H9 (cell line): ENCODE measurements at regions not wholly inside any gene's neighbourhood (a gene's known extent, or its start where the extent isn't known, plus 50 kb on each side); places are given as distances from the start of the nearest gene placed in this dataset.
A peak's percentile ranks its signal among the peaks of the same experiment; 100 is the strongest.

Experiments used
- DNase-seq: peaks from one replicate; pipeline ENCODE4 v3.0.0-alpha.2; 2017
- H2AFZ ChIP-seq: one replicate; pipeline ENCODE4 v1.6.1; 2013; ENCODE audit warnings: mild to moderate bottlenecking, low read length, control low read depth, moderate library complexity
- H2AK5ac ChIP-seq: 2 replicates; pipeline ENCODE4 v1.6.1; 2013; ENCODE audit warnings: low read length, control low read depth, mixed read lengths; ENCODE audit not compliant: insufficient read length
- H2BK120ac ChIP-seq: one replicate; pipeline ENCODE4 v1.6.1; 2013; ENCODE audit warnings: low read depth, mild to moderate bottlenecking, low read length, control low read depth, inconsistent platforms; ENCODE audit not compliant: poor library complexity, severe bottlenecking
- H2BK12ac ChIP-seq: 2 replicates; pipeline ENCODE4 v1.6.1; 2013; ENCODE audit warnings: low read length, control low read depth, mixed read lengths, low read depth; ENCODE audit not compliant: insufficient read length
- H2BK15ac ChIP-seq: 2 replicates; pipeline ENCODE4 v1.6.1; 2013; ENCODE audit warnings: low read depth, low read length, control low read depth
- H2BK20ac ChIP-seq: one replicate; pipeline ENCODE4 v1.6.1; 2013; ENCODE audit warnings: low read depth, mild to moderate bottlenecking, low read length, control low read depth, inconsistent platforms; ENCODE audit not compliant: poor library complexity, severe bottlenecking
- H2BK5ac ChIP-seq: 2 replicates; pipeline ENCODE4 v1.6.1; 2013; ENCODE audit warnings: low read length, control low read depth, mixed read lengths; ENCODE audit not compliant: insufficient read length
- H3K14ac ChIP-seq: 2 replicates; pipeline ENCODE4 v1.6.1; 2013; ENCODE audit warnings: low read length, control low read depth; ENCODE audit not compliant: insufficient read depth
- H3K18ac ChIP-seq: 2 replicates; pipeline ENCODE4 v1.6.1; 2013; ENCODE audit warnings: low read depth, mild to moderate bottlenecking, mixed read lengths, low read length, control low read depth; ENCODE audit not compliant: insufficient read length
- H3K23ac ChIP-seq: 2 replicates; pipeline ENCODE4 v1.6.1; 2013; ENCODE audit warnings: low read length, control low read depth, mixed read lengths, low read depth; ENCODE audit not compliant: insufficient read length
- H3K23me2 ChIP-seq: 2 replicates; pipeline ENCODE4 v1.6.1; 2013; ENCODE audit warnings: low read depth, mild to moderate bottlenecking, mixed read lengths, low read length, control low read depth; ENCODE audit not compliant: insufficient read length, poor library complexity, severe bottlenecking
- H3K27ac ChIP-seq: 2 replicates; pipeline ENCODE4 v1.5.1; 2013; ENCODE audit warnings: low read length, control low read depth, mixed read lengths, low read depth; ENCODE audit not compliant: insufficient read length
- H3K27me3 ChIP-seq: 2 replicates; pipeline ENCODE4 v1.6.1; 2013; ENCODE audit warnings: low read length, control low read depth, inconsistent platforms; ENCODE audit not compliant: insufficient read depth
- H3K4ac ChIP-seq: 2 replicates; pipeline ENCODE4 v1.6.1; 2013; ENCODE audit warnings: low read depth, mild to moderate bottlenecking, control low read depth, inconsistent platforms, low read length, moderate library complexity
- H3K4me1 ChIP-seq: 2 replicates; pipeline ENCODE4 v1.6.1; 2013; ENCODE audit warnings: low read length, control low read depth, inconsistent platforms; ENCODE audit not compliant: insufficient read depth
- H3K4me2 ChIP-seq: 2 replicates; pipeline ENCODE4 v1.6.1; 2013; ENCODE audit warnings: low read length, control low read depth, mixed read lengths; ENCODE audit not compliant: insufficient read length, insufficient read depth
- H3K56ac ChIP-seq: 2 replicates; pipeline ENCODE4 v1.6.1; 2013; ENCODE audit warnings: low read depth, mild to moderate bottlenecking, mixed read lengths, low read length, control low read depth; ENCODE audit not compliant: insufficient read length
- H3K79me1 ChIP-seq: 2 replicates; pipeline ENCODE4 v1.6.1; 2013; ENCODE audit warnings: low read depth, mild to moderate bottlenecking, moderate library complexity, low read length, control low read depth, inconsistent platforms; ENCODE audit not compliant: insufficient read depth, poor library complexity, severe bottlenecking
- H3K79me2 ChIP-seq: 2 replicates; pipeline ENCODE4 v1.6.1; 2013; ENCODE audit warnings: low read length, control low read depth, inconsistent platforms; ENCODE audit not compliant: insufficient read depth
- H3K9ac ChIP-seq: 2 replicates; pipeline ENCODE4 v1.6.1; 2013; ENCODE audit warnings: low read length, control low read depth, mixed read lengths; ENCODE audit not compliant: insufficient read length; ENCODE audit errors: extremely low read depth
- H3K9me3 ChIP-seq: one replicate; pipeline ENCODE4 v1.6.1; 2013; ENCODE audit warnings: low read depth, low read length, inconsistent platforms; ENCODE audit not compliant: control insufficient read depth
- H3T11ph ChIP-seq: one replicate; pipeline ENCODE4 v1.6.1; 2013; ENCODE audit warnings: mild to moderate bottlenecking, low read length, control low read depth, inconsistent platforms
- H4K20me1 ChIP-seq: one replicate; pipeline ENCODE4 v1.6.1; 2013; ENCODE audit not compliant: control insufficient read depth, insufficient read length, insufficient read depth
- H4K5ac ChIP-seq: 2 replicates; pipeline ENCODE4 v1.6.1; 2013; ENCODE audit warnings: low read depth, mild to moderate bottlenecking, mixed read lengths, low read length, control low read depth; ENCODE audit not compliant: insufficient read length
- H4K8ac ChIP-seq: replicated peaks from 2 replicates; pipeline ENCODE4 v1.6.1; 2013; ENCODE audit warnings: low read length, control low read depth, mixed read lengths, low read depth; ENCODE audit not compliant: insufficient read length
- H4K91ac ChIP-seq: 2 replicates; pipeline ENCODE4 v1.6.1; 2013; ENCODE audit warnings: low read depth, mild to moderate bottlenecking, moderate library complexity, mixed read lengths, low read length, control low read depth; ENCODE audit not compliant: insufficient read length
- H3K27ac Mint-ChIP-seq, 3 experiments: 2 replicates in 2 of 3; 3 replicates in 1 of 3; pipeline ENCODE4 v1.8.0; 2020 to 2021; ENCODE audit warnings: mixed read lengths in 3 of 3, mild to moderate bottlenecking in 1 of 3, moderate library complexity in 1 of 3
- H3K27me3 Mint-ChIP-seq: 2 replicates; pipeline ENCODE4 v1.8.0; 2021; ENCODE audit warnings: low read depth, mild to moderate bottlenecking, moderate library complexity, mixed read lengths
- H3K36me3 Mint-ChIP-seq, 3 experiments: 2 replicates in 2 of 3; 3 replicates in 1 of 3; pipeline ENCODE4 v1.8.0; 2020 to 2021; ENCODE audit warnings: low read depth in 3 of 3, mixed read lengths in 3 of 3; ENCODE audit not compliant: insufficient read depth in 1 of 3
- H3K4me1 Mint-ChIP-seq, 2 experiments: 2 replicates each; pipeline ENCODE4 v1.8.0; 2020; ENCODE audit warnings: mixed read lengths in 2 of 2
- H3K4me3 Mint-ChIP-seq, 2 experiments: 2 replicates in 1 of 2; 3 replicates in 1 of 2; pipeline ENCODE4 v1.8.0; 2020 to 2021; ENCODE audit warnings: mild to moderate bottlenecking in 2 of 2, mixed read lengths in 2 of 2, moderate library complexity in 1 of 2
- H3K9me3 Mint-ChIP-seq, 2 experiments: 2 replicates in 1 of 2; 3 replicates in 1 of 2; pipeline ENCODE4 v1.8.0; 2020; ENCODE audit warnings: mild to moderate bottlenecking in 2 of 2, mixed read lengths in 2 of 2, moderate library complexity in 1 of 2
- WGBS: extraction: QIAGEN DNeasy Blood & Tissue Kit; methylation state at CpG from one replicate; pipeline ENCODE4 v1.1.7; 2013; ENCODE audit warnings: missing lambda C conversion rate, low lambda C conversion rate, mixed read lengths; ENCODE audit not compliant: insufficient read length; ENCODE audit errors: extremely low coverage; 5-methylcytosine and 5-hydroxymethylcytosine counted together
- TF ChIP-seq, protein P1 (sequence below): fragments of 200-600 bp; sonication (generic); conservative IDR thresholded peaks from 3 replicates; pipeline ENCODE4 v1.8.0; 2021; ENCODE audit warnings: antibody characterized with exemption, mild to moderate bottlenecking

- H2BK15ac ChIP-seq = no peak overlapping the region
- no peaks in the 10 kb centered on the region for H3K27me3 ChIP-seq
- H3K9me3 ChIP-seq = no peaks in the 10 kb centered on the region
- peaks cover 4% of the 10 kb centered on the region for H3K4me1 ChIP-seq
- H2BK5ac ChIP-seq = no peak overlapping the region
- peak overlapping the region in 1 of 3 experiments; percentile 2; a peak in 1 of 7 replicates for H3K27ac Mint-ChIP-seq
- WGBS = no CpG with 5 or more reads among the region's 11 CpGs
- peaks cover 5 to 15% (median 8%) of the 10 kb centered on the region in 3 experiments for H3K36me3 Mint-ChIP-seq
- H2BK12ac ChIP-seq = no peak overlapping the region
- DNase-seq = no peak
- H3K14ac ChIP-seq = no peak overlapping the region
- H3K23me2 ChIP-seq = no peaks in the 10 kb centered on the region
- H3T11ph ChIP-seq = no peak overlapping the region
- no peak overlapping the region for H3K4me2 ChIP-seq
- H3K4ac ChIP-seq = no peak overlapping the region
- H2BK120ac ChIP-seq = no peak overlapping the region
- H3K23ac ChIP-seq = no peak overlapping the region
- no peaks in the 10 kb centered on the region for H4K20me1 ChIP-seq
- H3K79me1 ChIP-seq = no peaks in the 10 kb centered on the region
- H3K9me3 Mint-ChIP-seq = peaks cover 12 to 16% of the 10 kb centered on the region in 2 experiments
- H2AFZ ChIP-seq = no peak overlapping the region
- no peak overlapping the region for H2BK20ac ChIP-seq
- TF ChIP-seq, protein P1, sequence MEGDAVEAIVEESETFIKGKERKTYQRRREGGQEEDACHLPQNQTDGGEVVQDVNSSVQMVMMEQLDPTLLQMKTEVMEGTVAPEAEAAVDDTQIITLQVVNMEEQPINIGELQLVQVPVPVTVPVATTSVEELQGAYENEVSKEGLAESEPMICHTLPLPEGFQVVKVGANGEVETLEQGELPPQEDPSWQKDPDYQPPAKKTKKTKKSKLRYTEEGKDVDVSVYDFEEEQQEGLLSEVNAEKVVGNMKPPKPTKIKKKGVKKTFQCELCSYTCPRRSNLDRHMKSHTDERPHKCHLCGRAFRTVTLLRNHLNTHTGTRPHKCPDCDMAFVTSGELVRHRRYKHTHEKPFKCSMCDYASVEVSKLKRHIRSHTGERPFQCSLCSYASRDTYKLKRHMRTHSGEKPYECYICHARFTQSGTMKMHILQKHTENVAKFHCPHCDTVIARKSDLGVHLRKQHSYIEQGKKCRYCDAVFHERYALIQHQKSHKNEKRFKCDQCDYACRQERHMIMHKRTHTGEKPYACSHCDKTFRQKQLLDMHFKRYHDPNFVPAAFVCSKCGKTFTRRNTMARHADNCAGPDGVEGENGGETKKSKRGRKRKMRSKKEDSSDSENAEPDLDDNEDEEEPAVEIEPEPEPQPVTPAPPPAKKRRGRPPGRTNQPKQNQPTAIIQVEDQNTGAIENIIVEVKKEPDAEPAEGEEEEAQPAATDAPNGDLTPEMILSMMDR = no peak
- H3K4me1 Mint-ChIP-seq = peaks cover 30 to 53% of the 10 kb centered on the region in 2 experiments
- H4K91ac ChIP-seq = no peak overlapping the region
- H4K8ac ChIP-seq = no peak overlapping the region
- H3K56ac ChIP-seq = no peak overlapping the region
- no peak overlapping the region for H3K9ac ChIP-seq
- no peak overlapping the region for H3K18ac ChIP-seq
- no peak overlapping the region for H4K5ac ChIP-seq
- no peak overlapping the region for H3K4me3 Mint-ChIP-seq
- H3K27ac ChIP-seq = no peak overlapping the region
- peaks cover 42% of the 10 kb centered on the region for H3K27me3 Mint-ChIP-seq
- no peaks in the 10 kb centered on the region for H3K79me2 ChIP-seq
- no peak overlapping the region for H2AK5ac ChIP-seq
These were observed 157.2 kb upstream of the FOXF1 start for GRCh38 chr16:86353148-86353547.
